ENCODE measurements at regions not wholly inside any gene's neighbourhood (a gene's known extent, or its start where the extent isn't known, plus 50 kb on each side); places are given as distances from the start of the nearest gene placed in this dataset.
"Not testable (repeated sequence)": the region's sequence is repeated elsewhere in the genome, so short reads cannot be mapped to it uniquely, and the experiment has no call there.

DNA sequence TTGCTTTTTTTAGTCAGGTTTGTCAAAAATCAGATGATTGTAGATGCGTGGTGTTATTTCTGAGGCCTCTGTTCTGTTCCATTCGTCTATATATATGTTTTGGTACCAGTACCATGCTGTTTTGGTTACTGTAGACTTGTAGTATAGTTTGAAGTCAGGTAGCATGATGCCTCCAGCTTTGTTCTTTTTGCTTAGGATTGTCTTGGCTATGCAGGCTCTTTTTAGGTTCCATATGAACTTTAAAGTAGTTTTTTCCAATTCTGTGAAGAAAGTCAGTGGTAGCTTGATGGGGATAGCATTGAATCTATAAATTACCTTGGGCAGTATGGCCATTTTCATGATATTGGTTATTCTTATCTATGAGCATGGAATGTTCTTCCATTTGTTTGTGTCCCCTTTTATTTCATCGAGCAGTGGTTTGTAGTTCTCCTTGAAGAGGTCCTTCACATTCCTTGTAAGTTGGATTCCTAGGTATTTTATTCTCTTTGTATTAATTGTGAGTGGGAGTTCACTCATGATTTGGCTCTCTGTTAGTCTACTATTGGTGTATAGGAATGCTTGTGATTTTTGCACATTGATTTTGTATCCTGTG is 70.1 kb upstream of the TOP3B start:
- H3K4me3 ChIP-seq (ENCODE audit: low read length); H3K27ac ChIP-seq (ENCODE audit: low read length); H3K4me1 ChIP-seq (ENCODE audit: insufficient read depth, low read length); H3K36me3 ChIP-seq (ENCODE audit: insufficient read depth, low read depth, low read length); H3K9me3 ChIP-seq (ENCODE audit: insufficient read depth, low read depth, low read length); H3K9ac ChIP-seq (ENCODE audit: low read depth, low read length): not testable (repeated sequence)
- H3K27me3 ChIP-seq (ENCODE audit: insufficient read depth, low read length), result peaks cover 72% of the 10 kb centered on the region

DNA sequence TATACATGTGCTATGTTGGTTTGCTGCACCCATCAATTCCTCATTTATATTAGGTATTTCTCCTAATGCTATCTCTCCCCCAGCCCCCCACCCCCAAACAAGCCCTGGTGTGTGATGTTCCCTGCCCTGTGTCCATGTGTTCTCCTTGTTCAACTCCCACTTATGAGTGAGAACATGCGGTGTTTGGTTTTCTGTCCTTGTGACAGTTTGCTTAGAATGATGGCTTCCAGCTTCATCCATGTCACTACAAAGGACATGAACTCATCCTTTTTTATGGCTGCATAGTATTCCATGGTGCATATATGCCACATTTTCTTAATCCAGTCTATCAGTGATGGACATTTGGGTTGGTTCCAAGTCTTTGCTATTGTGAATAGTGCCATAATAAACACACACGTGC is 68.4 kb upstream of the TOP3B start:
- not testable (repeated sequence) for H3K36me3 ChIP-seq (ENCODE audit: insufficient read depth, low read depth, low read length); H3K9me3 ChIP-seq (ENCODE audit: insufficient read depth, low read depth, low read length); H3K4me3 ChIP-seq (ENCODE audit: low read length); H3K9ac ChIP-seq (ENCODE audit: low read depth, low read length); H3K4me1 ChIP-seq (ENCODE audit: insufficient read depth, low read length); H3K27ac ChIP-seq (ENCODE audit: low read length)
- H3K27me3 ChIP-seq (ENCODE audit: insufficient read depth, low read length), result peaks cover 72% of the 10 kb centered on the region

DNA sequence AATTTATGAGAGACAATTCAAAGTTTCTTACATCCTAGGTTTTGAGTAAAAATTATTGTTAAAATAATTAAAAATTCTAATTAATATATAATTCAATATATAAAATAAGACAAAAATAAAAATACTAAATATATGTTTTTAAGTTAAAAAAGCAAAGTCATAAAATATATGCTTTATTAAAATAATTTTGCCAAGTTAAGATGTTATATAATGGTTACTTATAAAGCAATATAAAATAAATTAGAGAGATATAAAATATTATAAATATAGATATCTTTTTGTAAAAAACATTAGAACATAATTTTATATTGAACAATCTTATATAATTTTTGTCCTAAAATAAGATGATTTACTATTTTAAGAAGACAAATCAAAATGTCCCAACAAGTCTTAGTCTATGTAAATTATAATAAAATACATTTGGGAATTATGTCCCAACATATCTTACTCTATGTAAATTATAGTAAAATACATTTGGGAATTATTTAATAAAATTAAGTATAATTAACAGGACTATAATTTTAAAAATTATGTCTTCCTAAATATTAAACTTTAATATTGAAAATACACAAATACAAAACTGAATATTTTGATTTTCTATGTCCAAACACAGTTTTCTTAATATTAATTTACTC is 67.7 kb upstream of the TOP3B start:
- no peak overlapping the region for H3K4me3 ChIP-seq (ENCODE audit: low read length)
- H3K36me3 ChIP-seq (ENCODE audit: insufficient read depth, low read depth, low read length), result no peaks in the 10 kb centered on the region
- H3K27ac ChIP-seq (ENCODE audit: low read length), result no peak overlapping the region
- no peaks in the 10 kb centered on the region for H3K4me1 ChIP-seq (ENCODE audit: insufficient read depth, low read length)
- peaks cover 72% of the 10 kb centered on the region for H3K27me3 ChIP-seq (ENCODE audit: insufficient read depth, low read length)
- H3K9ac ChIP-seq (ENCODE audit: low read depth, low read length), result no peak overlapping the region
- no peaks in the 10 kb centered on the region for H3K9me3 ChIP-seq (ENCODE audit: insufficient read depth, low read depth, low read length)

DNA sequence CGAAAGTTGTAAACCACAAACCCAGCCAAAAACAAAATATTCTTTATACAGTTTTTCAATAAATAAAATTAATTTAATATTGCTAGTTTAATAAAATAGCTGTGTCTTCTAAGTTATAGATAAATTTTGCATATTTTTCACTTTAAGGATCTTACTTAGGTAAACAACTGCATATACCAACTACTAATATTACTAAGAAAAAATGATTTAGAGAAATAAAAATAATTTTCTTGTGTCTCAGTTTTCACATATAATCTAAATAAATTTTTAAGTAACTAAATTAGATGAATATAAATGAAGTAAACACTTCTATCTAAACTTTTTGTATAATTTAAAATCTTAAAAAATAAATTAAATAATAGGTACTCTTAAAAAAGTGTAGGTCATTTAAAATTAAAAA is 67.1 kb upstream of the TOP3B start:
- Histone ChIP-seq H3K9ac (ENCODE audit: low read depth, low read length) (no peak overlapping the region), H3K9me3 (ENCODE audit: insufficient read depth, low read depth, low read length) (no peaks in the 10 kb centered on the region), H3K36me3 (ENCODE audit: insufficient read depth, low read depth, low read length) (no peaks in the 10 kb centered on the region), H3K27ac (ENCODE audit: low read length) (no peak overlapping the region), H3K4me1 (ENCODE audit: insufficient read depth, low read length) (no peaks in the 10 kb centered on the region), H3K27me3 (ENCODE audit: insufficient read depth, low read length) (peaks cover 75% of the 10 kb centered on the region), H3K4me3 (ENCODE audit: low read length) (no peak overlapping the region)

- Histone ChIP-seq H3K4me1 (ENCODE audit: insufficient read depth, low read length) (no peaks in the 10 kb centered on the region), H3K4me3 (ENCODE audit: low read length) (no peak overlapping the region), H3K9me3 (ENCODE audit: insufficient read depth, low read depth, low read length) (no peaks in the 10 kb centered on the region), H3K9ac (ENCODE audit: low read depth, low read length) (no peak overlapping the region), H3K27ac (ENCODE audit: low read length) (no peak overlapping the region), H3K36me3 (ENCODE audit: insufficient read depth, low read depth, low read length) (no peaks in the 10 kb centered on the region), H3K27me3 (ENCODE audit: insufficient read depth, low read length) (peaks cover 77% of the 10 kb centered on the region)
Observed at GRCh38 chr22:22048981-22049531, 66.5 kb upstream of the TOP3B start.

DNA sequence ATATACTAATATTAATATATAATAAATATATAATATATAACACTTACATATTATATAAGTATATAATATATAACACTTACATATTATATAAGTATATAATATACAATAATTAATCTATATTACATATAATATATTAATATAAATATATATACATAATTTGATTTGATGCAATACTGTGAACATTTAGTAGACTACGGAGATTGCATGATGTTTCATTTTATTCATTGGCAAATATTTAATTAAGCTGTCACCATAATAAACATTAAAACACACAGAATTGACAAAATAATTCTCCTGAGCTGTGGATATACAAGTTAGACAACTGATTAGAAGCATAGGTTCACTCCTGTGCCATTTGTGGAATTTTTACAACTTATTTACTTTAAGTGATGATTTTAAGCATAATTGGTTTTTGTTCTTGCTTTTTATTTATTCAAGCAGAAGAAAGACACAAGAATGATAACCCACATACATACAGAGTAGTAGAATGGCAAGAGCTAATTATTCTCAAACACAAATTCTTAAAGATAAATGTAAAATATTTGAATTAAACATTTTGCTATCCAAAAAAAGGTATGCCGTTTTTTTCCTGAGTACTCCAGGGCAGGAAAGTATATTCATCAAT is 65.8 kb upstream of the TOP3B start:
- Histone ChIP-seq H3K9me3 (ENCODE audit: insufficient read depth, low read depth, low read length) (no peaks in the 10 kb centered on the region), H3K27ac (ENCODE audit: low read length) (no peak overlapping the region), H3K4me3 (ENCODE audit: low read length) (no peak overlapping the region), H3K27me3 (ENCODE audit: insufficient read depth, low read length) (peaks cover 77% of the 10 kb centered on the region), H3K9ac (ENCODE audit: low read depth, low read length) (no peak overlapping the region), H3K4me1 (ENCODE audit: insufficient read depth, low read length) (no peaks in the 10 kb centered on the region), H3K36me3 (ENCODE audit: insufficient read depth, low read depth, low read length) (no peaks in the 10 kb centered on the region)

DNA sequence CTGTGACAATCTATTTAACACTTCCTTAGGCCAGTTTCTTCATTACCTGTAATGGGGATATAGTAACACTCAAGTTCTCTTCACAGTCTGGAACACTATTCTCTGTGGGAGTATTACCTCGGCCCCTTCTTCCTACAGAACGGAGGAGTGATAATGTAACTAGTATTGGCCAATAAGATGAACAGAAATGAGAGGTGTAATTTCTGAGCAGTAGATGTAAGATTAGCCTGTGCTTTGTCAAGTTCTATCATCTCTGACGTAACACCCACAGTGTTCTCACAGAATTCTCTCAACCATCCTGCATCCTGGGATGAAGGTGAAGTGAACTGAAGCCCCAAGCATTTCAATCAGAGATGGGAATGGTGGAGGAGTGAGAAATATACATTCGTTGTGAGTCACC is 65.2 kb upstream of the TOP3B start:
- Histone ChIP-seq H3K9me3 (ENCODE audit: insufficient read depth, low read depth, low read length) (no peaks in the 10 kb centered on the region), H3K4me3 (ENCODE audit: low read length) (no peak overlapping the region), H3K4me1 (ENCODE audit: insufficient read depth, low read length) (no peaks in the 10 kb centered on the region), H3K36me3 (ENCODE audit: insufficient read depth, low read depth, low read length) (no peaks in the 10 kb centered on the region), H3K27ac (ENCODE audit: low read length) (no peak overlapping the region), H3K9ac (ENCODE audit: low read depth, low read length) (no peak overlapping the region), H3K27me3 (ENCODE audit: insufficient read depth, low read length) (peaks cover 77% of the 10 kb centered on the region)

DNA sequence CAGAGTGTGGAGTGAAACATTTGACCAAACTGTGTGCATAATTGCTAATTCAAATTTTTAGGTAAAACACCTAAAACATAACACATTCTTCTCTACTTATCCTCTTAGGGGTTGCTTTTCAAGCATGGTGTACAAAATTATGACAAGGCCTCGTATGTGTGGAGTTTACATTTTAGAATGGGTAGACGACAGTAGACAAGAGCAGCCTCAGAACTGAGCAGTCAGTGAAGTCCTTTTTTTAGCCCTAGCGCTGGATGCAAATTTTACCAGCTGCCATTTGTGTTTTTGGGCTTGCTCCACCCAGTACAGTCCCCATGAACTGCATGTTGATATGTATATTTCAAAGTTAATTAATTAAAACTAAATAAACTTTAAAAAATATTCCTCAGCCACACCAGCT is 64.7 kb upstream of the TOP3B start:
- Histone ChIP-seq H3K9ac (ENCODE audit: low read depth, low read length) (no peak overlapping the region), H3K4me1 (ENCODE audit: insufficient read depth, low read length) (no peaks in the 10 kb centered on the region), H3K9me3 (ENCODE audit: insufficient read depth, low read depth, low read length) (no peaks in the 10 kb centered on the region), H3K4me3 (ENCODE audit: low read length) (no peak overlapping the region), H3K36me3 (ENCODE audit: insufficient read depth, low read depth, low read length) (no peaks in the 10 kb centered on the region), H3K27ac (ENCODE audit: low read length) (no peak overlapping the region), H3K27me3 (ENCODE audit: insufficient read depth, low read length) (peaks cover 77% of the 10 kb centered on the region)

GRCh38 chr22:22046370-22046769 is 63.8 kb upstream of the TOP3B start:
- H3K36me3 ChIP-seq (ENCODE audit: insufficient read depth, low read depth, low read length), result no peaks in the 10 kb centered on the region
- no peak overlapping the region for H3K4me3 ChIP-seq (ENCODE audit: low read length)
- no peaks in the 10 kb centered on the region for H3K4me1 ChIP-seq (ENCODE audit: insufficient read depth, low read length)
- H3K9me3 ChIP-seq (ENCODE audit: insufficient read depth, low read depth, low read length), result no peaks in the 10 kb centered on the region
- no peak overlapping the region for H3K27ac ChIP-seq (ENCODE audit: low read length)
- peaks cover 80% of the 10 kb centered on the region for H3K27me3 ChIP-seq (ENCODE audit: insufficient read depth, low read length)
- no peak overlapping the region for H3K9ac ChIP-seq (ENCODE audit: low read depth, low read length)

- Histone ChIP-seq H3K36me3 (ENCODE audit: insufficient read depth, low read depth, low read length) (no peaks in the 10 kb centered on the region), H3K9ac (ENCODE audit: low read depth, low read length) (no peak overlapping the region), H3K27me3 (ENCODE audit: insufficient read depth, low read length) (peaks cover 84% of the 10 kb centered on the region), H3K4me1 (ENCODE audit: insufficient read depth, low read length) (no peaks in the 10 kb centered on the region), H3K4me3 (ENCODE audit: low read length) (no peak overlapping the region), H3K27ac (ENCODE audit: low read length) (no peak overlapping the region), H3K9me3 (ENCODE audit: insufficient read depth, low read depth, low read length) (no peaks in the 10 kb centered on the region)
Observed at GRCh38 chr22:22045571-22046335, 63.2 kb upstream of the TOP3B start.

GRCh38 chr22:22044153-22044552 is 61.6 kb upstream of the TOP3B start:
- Histone ChIP-seq H3K9ac (ENCODE audit: low read depth, low read length) (no peak overlapping the region), H3K4me1 (ENCODE audit: insufficient read depth, low read length) (no peaks in the 10 kb centered on the region), H3K9me3 (ENCODE audit: insufficient read depth, low read depth, low read length) (no peaks in the 10 kb centered on the region), H3K36me3 (ENCODE audit: insufficient read depth, low read depth, low read length) (no peaks in the 10 kb centered on the region), H3K4me3 (ENCODE audit: low read length) (no peak overlapping the region), H3K27me3 (ENCODE audit: insufficient read depth, low read length) (peaks cover 97% of the 10 kb centered on the region), H3K27ac (ENCODE audit: low read length) (no peak overlapping the region)
